NCI-H524 (cell line): ENCODE measurements at regions not wholly inside any gene's neighbourhood (a gene's known extent, or its start where the extent isn't known, plus 50 kb on each side); places are given as distances from the start of the nearest gene placed in this dataset.
"Not testable (repeated sequence)": the region's sequence is repeated elsewhere in the genome, so short reads cannot be mapped to it uniquely, and the experiment has no call there.

Experiments
- DNase-seq, 2 experiments: peaks; one replicate each; lab custom pipeline; 2025; lab: John Stamatoyannopoulos, UW

DNA sequence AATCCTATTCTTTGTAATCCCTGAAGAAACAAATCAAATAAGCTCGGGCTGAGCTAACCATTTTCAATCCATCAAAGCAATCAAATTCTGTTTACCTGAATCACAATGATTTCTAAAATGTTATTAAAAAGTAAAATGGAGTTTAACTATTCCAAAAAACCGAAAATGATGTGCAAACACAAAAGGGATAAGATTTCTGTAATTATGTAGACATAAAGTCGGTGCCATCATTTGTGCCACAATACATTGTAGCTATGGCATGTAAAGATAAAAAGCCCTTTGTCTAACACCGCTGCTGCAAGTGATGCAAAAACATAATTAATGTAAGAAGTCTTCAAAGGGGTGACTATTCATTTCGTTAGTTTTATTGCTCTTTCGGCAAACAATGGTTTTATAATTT, 125.1 kb upstream of the FAM204A start:
- DNase-seq = no peak

DNA sequence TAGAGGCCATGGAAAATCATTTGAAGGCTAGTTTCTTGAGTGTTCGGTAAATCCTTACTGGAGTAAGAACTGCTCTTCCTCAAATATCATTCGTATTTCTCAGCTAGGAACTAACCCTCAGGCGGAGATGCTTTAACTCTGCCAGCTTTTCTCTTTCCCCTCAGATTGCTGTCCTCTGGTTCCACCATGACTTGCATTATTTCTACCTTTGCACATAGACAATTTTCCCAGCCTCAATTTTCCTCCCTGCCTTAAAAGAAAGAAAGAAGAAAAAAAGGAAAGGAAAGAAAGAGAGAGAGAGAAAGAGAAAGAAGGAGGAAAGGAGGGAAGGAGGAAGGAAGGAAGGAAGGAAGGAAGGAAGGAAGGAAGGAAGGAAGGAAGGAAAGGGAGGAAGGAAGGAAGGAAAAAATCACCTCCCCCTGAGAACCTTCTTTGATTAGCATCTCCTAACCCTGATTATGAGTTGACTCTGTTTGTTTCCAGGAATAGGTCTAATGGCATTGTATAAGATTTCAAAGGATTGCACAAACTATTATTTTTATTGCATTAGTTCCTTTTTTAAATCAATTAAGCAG, 123.3 kb upstream of the FAM204A start:
- DNase-seq = no peak

GRCh38 chr10:118463740-118464139, 121.6 kb upstream of the FAM204A start:
- DNase-seq = no peak

GRCh38 chr10:118462401-118462800, 120.3 kb upstream of the FAM204A start:
- DNase-seq = no peak

DNA sequence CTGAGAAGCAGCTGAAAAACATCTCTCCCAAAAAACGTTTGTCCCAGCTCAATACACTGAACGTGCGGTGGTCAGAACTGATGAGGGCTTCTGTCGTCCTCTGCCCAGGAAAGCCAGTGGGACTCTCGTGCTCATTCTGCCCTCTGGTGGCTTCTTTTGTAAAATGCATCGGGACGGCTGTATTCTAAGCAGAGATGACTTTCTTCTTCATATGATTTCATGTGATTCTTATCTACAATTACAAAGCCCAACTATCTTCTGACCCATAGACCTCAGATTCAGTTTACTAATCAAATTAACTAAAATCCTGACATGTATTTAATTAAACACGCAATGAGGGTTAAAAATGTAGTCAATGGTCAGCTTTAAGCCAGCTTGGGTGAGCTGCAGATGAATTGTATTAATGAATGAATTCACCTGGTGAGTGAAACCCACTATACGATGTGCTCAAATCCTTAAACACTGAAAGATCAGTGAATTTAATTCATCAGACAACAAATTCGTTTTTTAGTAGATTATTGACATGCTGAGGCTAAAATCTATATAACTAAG, 117.6 kb upstream of the FAM204A start:
- DNase-seq = peak; percentile 8 to 45

- DNase-seq = no peak
Measured at GRCh38 chr10:118458957-118459641, 117.0 kb upstream of the FAM204A start.

DNA sequence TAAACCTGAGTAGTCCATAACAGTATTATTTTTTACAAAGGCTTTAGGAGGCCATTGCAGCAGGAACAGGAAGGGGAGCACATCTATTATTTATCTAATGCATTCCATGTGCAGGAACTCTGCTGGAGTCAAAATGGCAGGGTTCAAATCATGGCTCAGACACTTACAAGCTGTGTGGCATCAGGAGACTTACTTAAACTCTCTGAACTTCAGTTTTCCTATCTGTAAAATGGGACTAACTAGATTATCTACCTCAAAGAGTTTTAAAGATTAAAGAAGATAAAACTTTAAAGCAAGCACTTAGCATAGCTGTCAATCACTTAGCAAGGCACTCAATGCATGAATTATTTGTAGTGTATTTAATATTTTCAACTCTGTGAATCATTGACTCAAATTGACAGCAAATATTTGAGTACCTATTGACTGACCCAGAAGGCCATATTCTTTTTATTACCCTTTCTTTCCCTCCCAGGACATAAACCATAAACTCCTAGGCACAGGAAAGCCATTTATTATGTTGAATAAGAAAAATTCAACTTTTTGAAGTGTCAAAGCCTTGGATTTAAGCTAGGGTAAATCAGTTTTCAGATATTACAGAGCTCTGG, 115.8 kb upstream of the FAM204A start:
- DNase-seq = no peak

GRCh38 chr10:118455181-118455695, 113.1 kb upstream of the FAM204A start:
- DNase-seq = no peak

DNA sequence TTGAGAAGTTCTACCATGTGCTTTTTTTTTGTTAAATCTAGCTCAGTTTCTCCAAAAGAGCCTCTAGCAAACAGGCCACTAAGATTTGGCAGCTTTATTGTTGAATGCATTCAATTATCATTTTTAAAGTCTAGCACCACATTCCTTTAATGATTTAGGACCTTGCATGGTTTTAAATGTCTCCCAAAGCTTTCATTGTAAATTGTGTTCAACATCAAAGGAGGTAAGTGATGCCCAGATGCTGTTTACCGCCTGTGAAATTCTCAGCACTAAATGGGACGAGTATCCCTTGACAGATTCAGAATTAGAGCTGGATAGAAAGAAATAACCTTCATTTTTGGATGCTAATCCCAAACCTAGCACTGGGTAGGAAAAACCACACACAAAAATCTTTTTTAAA, 112.1 kb upstream of the FAM204A start:
- DNase-seq = no peak

DNA sequence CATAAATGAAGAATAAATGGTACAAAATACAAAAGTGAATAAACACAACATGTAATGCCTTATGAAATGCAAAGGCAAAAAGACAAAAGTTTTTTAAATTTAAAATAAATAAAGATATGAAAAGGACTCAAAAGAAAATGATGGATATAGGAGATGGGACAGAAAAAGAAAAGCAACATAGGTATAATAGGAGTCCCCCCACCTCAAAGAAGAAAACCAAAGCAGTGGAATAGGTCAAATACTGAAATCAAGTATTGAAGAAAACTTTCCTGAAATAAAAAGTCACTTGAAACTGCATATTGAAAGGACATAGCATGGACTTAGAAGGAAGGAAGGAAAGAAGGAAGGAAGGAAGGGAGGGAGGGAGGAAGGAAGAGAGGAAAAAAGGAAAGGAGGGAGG, 110.0 kb upstream of the FAM204A start:
- no peak for DNase-seq

- DNase-seq = no peak
Measured at GRCh38 chr10:118449521-118449920, 107.4 kb upstream of the FAM204A start.

GRCh38 chr10:118448744-118449143, 106.6 kb upstream of the FAM204A start:
- no peak for DNase-seq

DNA sequence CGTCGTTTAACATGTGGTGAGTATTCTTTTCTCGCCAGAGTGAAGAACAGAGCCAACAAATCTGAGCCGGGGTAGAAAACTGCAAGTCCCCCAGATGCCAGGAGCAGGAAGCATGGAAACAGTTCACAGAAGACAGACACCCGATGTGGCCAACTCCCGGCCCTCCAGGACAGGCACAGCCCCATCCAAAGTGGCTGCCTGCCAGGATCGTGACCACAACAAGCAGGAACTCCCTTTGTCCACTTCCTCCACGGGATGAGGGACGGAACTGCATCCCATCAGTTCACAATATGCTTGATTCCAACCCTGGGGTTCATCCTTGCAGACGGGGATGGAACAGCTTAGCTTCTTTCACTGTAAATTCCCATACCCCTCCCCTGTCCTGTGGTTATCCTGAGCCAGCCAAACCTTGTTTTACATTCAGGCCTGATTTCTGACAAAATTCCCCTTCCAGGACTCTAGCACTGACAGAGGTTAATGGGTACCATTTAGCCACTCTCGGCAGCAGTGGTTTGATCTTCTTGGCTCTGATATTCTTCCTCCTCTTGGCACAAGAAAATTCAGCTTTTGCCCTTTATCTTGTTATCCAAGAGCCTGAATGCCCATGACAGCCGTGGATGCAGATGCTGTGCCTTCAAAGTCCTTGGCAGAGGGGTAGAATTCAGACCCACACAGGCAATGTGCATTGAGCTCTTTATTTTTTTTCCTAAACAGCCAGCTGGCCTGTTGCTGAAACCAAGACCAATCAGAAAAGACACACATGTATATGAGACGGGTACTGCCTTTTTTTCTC, 105.5 kb upstream of the FAM204A start:
- DNase-seq = no peak

DNA sequence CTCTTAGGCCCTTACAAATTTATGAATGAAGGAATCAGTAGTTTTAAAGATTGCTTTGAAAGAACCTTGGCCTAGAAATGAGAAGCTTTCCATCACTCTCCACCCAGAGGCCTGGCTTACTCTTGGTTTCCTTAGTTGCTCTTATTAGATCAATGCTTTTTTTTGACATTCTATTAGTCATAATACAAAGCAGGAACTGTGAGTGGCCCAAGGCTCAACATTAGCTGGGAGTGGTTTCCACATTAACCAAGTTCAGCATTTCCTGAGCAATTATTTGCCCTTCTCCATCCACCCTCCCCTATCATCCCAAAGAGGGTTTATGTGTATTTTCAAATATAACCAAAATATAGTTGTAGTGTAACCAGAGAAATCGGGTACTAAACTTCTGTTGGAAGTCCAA, 103.4 kb upstream of the FAM204A start:
- no peak for DNase-seq

GRCh38 chr10:118444069-118444468, 101.9 kb upstream of the FAM204A start:
- no peak for DNase-seq

- DNase-seq = no peak
Measured at GRCh38 chr10:118442032-118442431, 99.9 kb upstream of the FAM204A start.

GRCh38 chr10:118439824-118440223, 97.7 kb upstream of the FAM204A start:
- no peak for DNase-seq

- no peak for DNase-seq
Measured at GRCh38 chr10:118436742-118437141, 94.6 kb upstream of the FAM204A start.

GRCh38 chr10:118430190-118430589, 88.1 kb upstream of the FAM204A start:
- no peak for DNase-seq

DNA sequence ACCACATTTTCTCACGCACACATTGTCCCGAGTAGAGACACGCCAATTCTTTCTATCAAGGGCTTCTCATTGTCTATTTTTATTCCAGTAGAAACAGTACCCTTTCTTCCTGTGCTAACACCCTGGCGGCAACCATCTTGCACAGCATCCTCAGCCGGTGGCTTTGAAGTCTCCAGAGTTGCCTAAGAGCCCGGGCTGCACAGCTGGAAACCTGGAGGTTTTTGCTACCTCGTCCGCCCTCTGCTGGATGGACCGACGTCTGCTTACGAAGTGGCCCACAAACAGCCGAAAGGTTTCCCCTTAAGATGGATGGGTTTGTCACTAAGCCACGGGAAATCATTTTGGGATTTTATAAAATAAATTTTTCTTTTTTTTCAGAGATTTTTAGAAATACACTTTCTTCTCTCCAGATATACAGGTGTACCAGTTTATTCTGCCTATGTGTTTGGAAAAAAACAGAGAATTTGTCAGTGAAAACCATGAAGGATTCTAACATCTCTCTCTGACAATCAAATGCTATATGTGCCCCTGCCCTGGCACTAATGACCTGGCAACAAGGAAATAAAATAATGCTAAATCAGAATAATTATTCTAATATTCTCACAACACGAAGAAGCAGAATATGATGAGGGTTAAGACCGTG, 81.8 kb upstream of the FAM204A start:
- peak; percentile 54 to 68 for DNase-seq

GRCh38 chr10:118422241-118422640, 80.1 kb upstream of the FAM204A start:
- DNase-seq = no peak

DNA sequence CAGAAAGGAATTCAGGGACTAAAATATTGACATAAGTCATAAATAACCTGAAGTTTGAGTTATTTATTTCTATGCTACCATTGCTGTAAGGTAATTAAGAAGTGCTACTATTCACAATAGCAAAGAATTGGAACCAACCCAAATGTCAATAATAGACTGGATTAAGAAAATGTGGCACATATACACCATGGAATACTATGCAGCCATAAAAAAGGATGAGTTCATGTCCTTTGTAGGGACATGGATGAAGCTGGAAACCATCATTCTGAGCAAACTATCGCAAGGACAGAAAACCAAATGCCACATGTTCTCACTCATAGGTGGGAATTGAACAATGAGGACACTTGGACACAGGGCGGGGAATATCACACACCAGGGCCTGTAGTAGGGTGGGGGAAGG, 77.9 kb upstream of the FAM204A start:
- not testable (repeated sequence) for DNase-seq
